Retinal pigment epithelial cell (primary cell): ENCODE measurements at regions not wholly inside any gene's neighbourhood (a gene's known extent, or its start where the extent isn't known, plus 50 kb on each side); places are given as distances from the start of the nearest gene placed in this dataset.

ENCODE experiments used
- DNase-seq: peaks from one replicate; pipeline ENCODE4 v3.0.0-alpha.2; 2010; ENCODE audit warnings: low read depth
- H3K4me3 ChIP-seq: 2 replicates; pipeline ENCODE4 v1.5.1; 2011; ENCODE audit warnings: mild to moderate bottlenecking, low read length, control low read depth, moderate library complexity
- CTCF ChIP-seq: conservative IDR thresholded peaks from 2 replicates; pipeline ENCODE4 v1.5.1; 2011; ENCODE audit warnings: low read depth, low read length, control low read depth, inconsistent platforms

- no peak for TF ChIP-seq CTCF
- no peak for DNase-seq
- no peak overlapping the region for H3K4me3 ChIP-seq
Observed at GRCh38 chr3:151638555-151639417, 94.9 kb upstream of the AADACL2 start.

- no peak overlapping the region for H3K4me3 ChIP-seq
- no peak for DNase-seq
- no peak for TF ChIP-seq CTCF
Observed at GRCh38 chr3:151635905-151636304, 97.8 kb upstream of the AADACL2 start.

GRCh38 chr3:151631946-151632345 is 101.8 kb upstream of the AADACL2 start:
- H3K4me3 ChIP-seq = no peak overlapping the region
- TF ChIP-seq CTCF = no peak
- no peak for DNase-seq

- no peak overlapping the region for H3K4me3 ChIP-seq
- peak; percentile 11 for DNase-seq
- TF ChIP-seq CTCF = no peak
Observed at GRCh38 chr3:151630938-151631441, 102.7 kb upstream of the AADACL2 start.

GRCh38 chr3:151630035-151630434 is 103.7 kb upstream of the AADACL2 start:
- DNase-seq = no peak
- no peak overlapping the region for H3K4me3 ChIP-seq
- no peak for TF ChIP-seq CTCF

GRCh38 chr3:151625586-151625985 is 108.1 kb upstream of the AADACL2 start:
- no peak for TF ChIP-seq CTCF
- DNase-seq = no peak
- H3K4me3 ChIP-seq = no peak overlapping the region

- H3K4me3 ChIP-seq = no peak overlapping the region
- TF ChIP-seq CTCF = no peak
- peak; percentile 11 for DNase-seq
Observed at GRCh38 chr3:151625086-151625485, 108.6 kb upstream of the AADACL2 start.
